K562 (cell line): ENCODE measurements at regions not wholly inside any gene's neighbourhood (a gene's known extent, or its start where the extent isn't known, plus 50 kb on each side); places are given as distances from the start of the nearest gene placed in this dataset.

Experiments
- ATAC-seq: fragments of 200-7000 bp; cut with Tn5 transposase; 3 replicates; pipeline ENCODE4 v1.9.1; 2020; ENCODE audit warnings: moderate library complexity
- BruUV-seq: library from RNA; stranded (reverse); fragments of 400-500 nt; replicated peaks from 2 replicates; lab custom pipeline; 2021; lab: Mats Ljungman, UMichigan
- CTCF ChIA-PET: fragments of 300-600 bp; formaldehyde crosslinking; extraction: SDS; loops from one replicate; lab custom pipeline; 2021; ENCODE audit warnings: low intra/inter-chr PET ratio; lab: Yijun Ruan, JAX
- POLR2A ChIA-PET: fragments of 300-600, 350-650 bp; sonication (Branson Sonifier 250); formaldehyde crosslinking; extraction: SDS; loops from one replicate; lab custom pipeline; 2021; ENCODE audit warnings: antibody characterized with exemption, inconsistent platforms; lab: Yijun Ruan, JAX
- DNase-seq, 4 experiments: peaks; one replicate each; pipeline versions ENCODE4 v3.0.0 to v3.0.0-alpha.2; 2011 to 2018; ENCODE audit warnings: low spot score in 3 of 4, mixed read lengths in 3 of 4; ENCODE audit errors: extremely low read depth in 1 of 4
- FAIRE-seq: peaks from 2 replicates; lab custom pipeline; 2011; peaks lifted over from hg19 to GRCh38; lab: Jason Lieb, UNC
- H2AFZ ChIP-seq: 2 replicates; pipeline ENCODE4 v1.6.0; 2011; ENCODE audit warnings: low read depth, low read length, control low read depth, inconsistent platforms
- H3K27ac ChIP-seq: fragments of 200-600 bp; 3 replicates; pipeline ENCODE4 v1.8.0; 2011; ENCODE audit warnings: low read depth, mild to moderate bottlenecking, control low read depth, inconsistent platforms, low read length, moderate library complexity, mixed read lengths; ENCODE audit errors: extremely low read depth
- H3K27me3 ChIP-seq, 2 experiments: fragments of 300-600 bp in 1 of 2; 2 replicates in 1 of 2; 3 replicates in 1 of 2; pipeline versions ENCODE4 v1.6.0 to v1.8.0; 2011; ENCODE audit warnings: inconsistent platforms in 2 of 2, low read length in 2 of 2, mild to moderate bottlenecking in 1 of 2, mixed read lengths in 1 of 2, moderate library complexity in 1 of 2; ENCODE audit not compliant: control insufficient read depth in 2 of 2, insufficient read depth in 2 of 2
- H3K36me3 ChIP-seq: fragments of 300-600 bp; 3 replicates; pipeline ENCODE4 v1.8.0; 2011; ENCODE audit warnings: mild to moderate bottlenecking, low read length, inconsistent platforms; ENCODE audit not compliant: control insufficient read depth, insufficient read depth
- H3K4me1 ChIP-seq, 2 experiments: fragments of 200-600 bp in 1 of 2; replicated peaks in 1 of 2; 2 replicates in 1 of 2; 3 replicates in 1 of 2; pipeline versions ENCODE4 v1.5.1 to v1.8.0; 2011; ENCODE audit warnings: inconsistent platforms in 2 of 2, low read length in 2 of 2, mild to moderate bottlenecking in 1 of 2, mixed read lengths in 1 of 2, moderate library complexity in 1 of 2; ENCODE audit not compliant: control insufficient read depth in 2 of 2, insufficient read depth in 2 of 2
- H3K4me2 ChIP-seq: 2 replicates; pipeline ENCODE4 v1.6.1; 2011; ENCODE audit warnings: low read length, control low read depth, inconsistent platforms, mixed read lengths; ENCODE audit not compliant: insufficient read depth
- H3K4me3 ChIP-seq: fragments of 200-600 bp; sonication (generic), shearing (Covaris generic); 2 replicates; pipeline ENCODE4 v1.5.1; 2016; ENCODE audit warnings: control low read depth, inconsistent platforms
- H3K79me2 ChIP-seq: fragments of 200-600 bp; 3 replicates; pipeline ENCODE4 v1.8.0; 2011; ENCODE audit warnings: low read length, inconsistent platforms; ENCODE audit not compliant: control insufficient read depth, insufficient read depth
- H3K9ac ChIP-seq, 2 experiments: 2 replicates each; pipeline versions ENCODE4 v1.6.0 to v1.6.1; 2011; ENCODE audit warnings: low read depth in 2 of 2, low read length in 2 of 2, control low read depth in 1 of 2, inconsistent platforms in 1 of 2, mild to moderate bottlenecking in 1 of 2, mixed read lengths in 1 of 2; ENCODE audit not compliant: insufficient read depth in 1 of 2
- H3K9me1 ChIP-seq: one replicate; pipeline ENCODE4 v1.6.0; 2011; ENCODE audit warnings: inconsistent platforms, mild to moderate bottlenecking, low read length, moderate library complexity; ENCODE audit not compliant: control insufficient read depth, insufficient read depth
- H3K9me3 ChIP-seq: replicated peaks from 2 replicates; pipeline ENCODE4 v1.5.1; 2011; ENCODE audit warnings: low read depth, low read length, inconsistent platforms; ENCODE audit not compliant: control insufficient read depth, insufficient read depth
- H4K20me1 ChIP-seq: replicated peaks from 2 replicates; pipeline ENCODE4 v1.6.1; 2011; ENCODE audit warnings: low read length, inconsistent platforms, mixed read lengths; ENCODE audit not compliant: control insufficient read depth, insufficient read depth
- CTCF ChIP-seq, 3 experiments: IDR thresholded peaks in 2 of 3; conservative IDR thresholded peaks in 1 of 3; 2 replicates each; pipeline ENCODE4 v1.5.1; 2011 to 2012; ENCODE audit warnings: low read length in 3 of 3, mild to moderate bottlenecking in 3 of 3, control low read depth in 2 of 3, improper control_type of control experiment in 1 of 3, inconsistent platforms in 1 of 3, low read depth in 1 of 3, mixed read lengths in 1 of 3, moderate library complexity in 1 of 3; ENCODE audit not compliant: insufficient read depth in 2 of 3
- CXXC5 ChIP-seq: fragments of 250-450 bp; sonication (Bioruptor Pico); IDR thresholded peaks from 2 replicates; pipeline ENCODE4 v1.8.0; 2022; ENCODE audit warnings: inconsistent platforms, mild to moderate bottlenecking, moderate library complexity
- ETV6 ChIP-seq, 3 experiments: fragments of 150-350 bp in 1 of 3; sonication (generic) in 1 of 3; formaldehyde crosslinking in 1 of 3; IDR thresholded peaks; 2 replicates each; pipeline versions ENCODE4 v1.6.1 to v1.8.0; 2014 to 2022; ENCODE audit warnings: borderline replicate concordance in 2 of 3, low read depth in 2 of 3, antibody characterized with exemption in 1 of 3, low read length in 1 of 3, mild to moderate bottlenecking in 1 of 3, missing genetic modification reagents in 1 of 3
- HDAC1 ChIP-seq, 2 experiments: fragments of 450-650 bp; IDR thresholded peaks; 2 replicates each; pipeline ENCODE4 v1.6.1; 2016 to 2017; ENCODE audit warnings: inconsistent platforms in 1 of 2, mild to moderate bottlenecking in 1 of 2, moderate library complexity in 1 of 2
- KDM2B ChIP-seq: fragments of 250-450 bp; sonication (Bioruptor Pico); IDR thresholded peaks from 2 replicates; pipeline ENCODE4 v1.8.0; 2021; ENCODE audit warnings: mild to moderate bottlenecking, moderate library complexity
- NCOA4 ChIP-seq: fragments of 450-650 bp; IDR thresholded peaks from 2 replicates; pipeline ENCODE4 v1.6.1; 2018; ENCODE audit warnings: mild to moderate bottlenecking; ENCODE audit not compliant: partially characterized antibody
- NFE2 ChIP-seq: IDR thresholded peaks from 2 replicates; pipeline ENCODE4 v1.6.1; 2014; ENCODE audit warnings: antibody characterized with exemption, low read depth
- STAG1 ChIP-seq: sonication (generic); formaldehyde crosslinking; IDR thresholded peaks from 2 replicates; pipeline ENCODE4 v1.5.0; 2020; ENCODE audit warnings: missing genetic modification reagents, borderline replicate concordance
- TGIF2 ChIP-seq: sonication (generic); formaldehyde crosslinking; IDR thresholded peaks from 2 replicates; pipeline ENCODE4 v1.8.1; 2022; ENCODE audit warnings: mild to moderate bottlenecking, missing genetic modification reagents, moderate library complexity
- ZNF354B ChIP-seq: fragments of 250-450 bp; sonication (Bioruptor Pico); IDR thresholded peaks from 2 replicates; pipeline ENCODE4 v1.4.0; 2020
- ZNF586 ChIP-seq: fragments of 450-650 bp; formaldehyde crosslinking; conservative IDR thresholded peaks from 2 replicates; pipeline ENCODE4 v1.4.0; 2020; ENCODE audit warnings: mild to moderate bottlenecking, moderate library complexity
- WGBS: fragments of 100-300 bp; shearing (Covaris generic); methylation state at CpG from one replicate; pipeline ENCODE4 v1.1.6; 2016; ENCODE audit warnings: low coverage, mixed read lengths; ENCODE audit not compliant: insufficient coverage; ENCODE audit errors: missing lambda C conversion rate; 5-methylcytosine and 5-hydroxymethylcytosine counted together
- in situ Hi-C: fragments of 300-500 bp; cut with MboI; formaldehyde crosslinking; loops from 4 replicates; pipeline ENCODE4 v1.15.0; 2018; ENCODE audit warnings: inconsistent platforms, mixed read lengths
- intact Hi-C: fragments of 100-400 bp; cut with micrococcal nuclease; formaldehyde crosslinking; loops from 2 replicates; pipeline ENCODE4 v1.14.2; 2022

GRCh38 chr2:117071556-117072102 is 742.9 kb upstream of the DDX18 start:
- 2% methylated on average over 16 of the region's 31 CpGs for WGBS
- H3K9me3 ChIP-seq, result no peaks in the 10 kb centered on the region
- H4K20me1 ChIP-seq, result no peaks in the 10 kb centered on the region
- in situ Hi-C loops (no loop called here), intact Hi-C loops (no loop called here)
- DNase-seq, result no peak
- ChIA-PET CTCF (no interaction called here), POLR2A (interaction anchor here (0.6 kb wide), 2 partner anchors 51 to 275 kb away, joined by 3 read pairs; no protein-coding TSS in a partner anchor)
- H3K36me3 ChIP-seq, result no peaks in the 10 kb centered on the region
- no peak for ATAC-seq
- no peak for TF ChIP-seq CXXC5
- TF ChIP-seq STAG1, result no peak
- no peak for TF ChIP-seq KDM2B
- TF ChIP-seq HDAC1 (IDR thresholded peaks at IDR 0.05), result no peak
- TF ChIP-seq ZNF586 (CRISPR knock-in tag), result no peak
- TF ChIP-seq NFE2, result no peak
- TF ChIP-seq TGIF2 (CRISPR knock-in tag), result no peak
- no peak for TF ChIP-seq CTCF (IDR thresholded peaks at IDR 0.05 in 2 of 3, conservative IDR thresholded peaks at IDR 0.05 in 1 of 3; ENCODE audit: insufficient read depth in 2 of 3, low read depth in 1 of 3, low read length in 3 of 3)
- TF ChIP-seq ETV6 (IDR thresholded peaks at IDR 0.05; ENCODE audit: borderline replicate concordance in 1 of 2, low read depth in 2 of 2, low read length in 1 of 2), result no peak
- no peak for TF ChIP-seq ETV6 (CRISPR knock-in tag; IDR thresholded peaks at IDR 0.05; ENCODE audit: borderline replicate concordance)
- no peak for TF ChIP-seq ZNF354B (CRISPR knock-in tag)
- no peak for TF ChIP-seq NCOA4
- H3K4me3 ChIP-seq, result no peak overlapping the region
- H3K27ac ChIP-seq, result no peak overlapping the region
- no peaks in the 10 kb centered on the region for H3K27me3 ChIP-seq
- no peak overlapping the region for H2AFZ ChIP-seq
- no peaks in the 10 kb centered on the region for H3K4me1 ChIP-seq
- no peak overlapping the region for H3K9ac ChIP-seq
- FAIRE-seq, result no peak
- no peaks in the 10 kb centered on the region for H3K9me1 ChIP-seq
- H3K79me2 ChIP-seq, result no peaks in the 10 kb centered on the region
- no peak overlapping the region for H3K4me2 ChIP-seq
- no TSS peak for BruUV-seq
